ENCODE measurements at regions not wholly inside any gene's neighbourhood (a gene's known extent, or its start where the extent isn't known, plus 50 kb on each side); places are given as distances from the start of the nearest gene placed in this dataset.

- no peak for ATAC-seq
- no peaks in the 10 kb centered on the region for H3K4me1 ChIP-seq
Measured at GRCh38 chr14:54129850-54130640, 173.4 kb upstream of the BMP4 start.

GRCh38 chr14:54132496-54132895 is 175.9 kb upstream of the BMP4 start:
- no peaks in the 10 kb centered on the region for H3K27me3 ChIP-seq
- DNase-seq (no peak), ATAC-seq (no peak)
- H3K36me3 ChIP-seq: no peaks in the 10 kb centered on the region
- H3K4me3 ChIP-seq: no peak overlapping the region
- intact Hi-C loops (cut with DNase I): no loop called here
- H3K4me1 ChIP-seq: no peaks in the 10 kb centered on the region
- H3K9me3 ChIP-seq: no peaks in the 10 kb centered on the region
- no peak overlapping the region for H3K27ac ChIP-seq
- no peak for TF ChIP-seq CTCF (IDR thresholded peaks at IDR 0.05)

More at GRCh38 chr14:54129850-54130640, 173.4 kb upstream of the BMP4 start:
- Histone ChIP-seq H3K27ac (no peak overlapping the region), H3K27me3 (no peaks in the 10 kb centered on the region), H3K4me3 (no peak overlapping the region), H3K9me3 (no peaks in the 10 kb centered on the region), H3K36me3 (no peaks in the 10 kb centered on the region)
- no peak for TF ChIP-seq CTCF (IDR thresholded peaks at IDR 0.05)
- intact Hi-C loops (cut with DNase I): no loop called here
- no peak for DNase-seq

- peak; percentile 94 for ATAC-seq
- intact Hi-C loops (cut with DNase I): no loop called here
- no peak for TF ChIP-seq CTCF (IDR thresholded peaks at IDR 0.05)
- DNase-seq: peak in 1 of 4 donors; percentile 10
- Histone ChIP-seq H3K36me3 (no peaks in the 10 kb centered on the region), H3K4me1 (no peaks in the 10 kb centered on the region), H3K9me3 (no peaks in the 10 kb centered on the region), H3K27me3 (no peaks in the 10 kb centered on the region), H3K4me3 (no peak overlapping the region), H3K27ac (no peak overlapping the region)
Measured at GRCh38 chr14:54133896-54134295, 177.3 kb upstream of the BMP4 start.

GRCh38 chr14:54135804-54136280 is 179.2 kb upstream of the BMP4 start:
- no peak overlapping the region for H3K27ac ChIP-seq
- H3K27me3 ChIP-seq: no peaks in the 10 kb centered on the region
- DNase-seq (no peak), ATAC-seq (no peak)
- H3K9me3 ChIP-seq: no peaks in the 10 kb centered on the region
- H3K36me3 ChIP-seq: no peaks in the 10 kb centered on the region
- no peak for TF ChIP-seq CTCF (IDR thresholded peaks at IDR 0.05)
- H3K4me3 ChIP-seq: no peak overlapping the region
- intact Hi-C loops (cut with DNase I): no loop called here
- H3K4me1 ChIP-seq: no peaks in the 10 kb centered on the region

GRCh38 chr14:54136894-54137613 is 180.4 kb upstream of the BMP4 start:
- intact Hi-C loops (cut with DNase I): no loop called here
- Histone ChIP-seq H3K36me3 (no peaks in the 10 kb centered on the region), H3K27ac (no peak overlapping the region), H3K4me3 (no peak overlapping the region), H3K4me1 (no peaks in the 10 kb centered on the region), H3K9me3 (no peaks in the 10 kb centered on the region), H3K27me3 (no peaks in the 10 kb centered on the region)
- no peak for DNase-seq
- no peak for ATAC-seq
- TF ChIP-seq CTCF (IDR thresholded peaks at IDR 0.05): no peak

Data from left lung (tissue), 4 donors.